ENCODE measurements at regions not wholly inside any gene's neighbourhood (a gene's known extent, or its start where the extent isn't known, plus 50 kb on each side); places are given as distances from the start of the nearest gene placed in this dataset.

DNA sequence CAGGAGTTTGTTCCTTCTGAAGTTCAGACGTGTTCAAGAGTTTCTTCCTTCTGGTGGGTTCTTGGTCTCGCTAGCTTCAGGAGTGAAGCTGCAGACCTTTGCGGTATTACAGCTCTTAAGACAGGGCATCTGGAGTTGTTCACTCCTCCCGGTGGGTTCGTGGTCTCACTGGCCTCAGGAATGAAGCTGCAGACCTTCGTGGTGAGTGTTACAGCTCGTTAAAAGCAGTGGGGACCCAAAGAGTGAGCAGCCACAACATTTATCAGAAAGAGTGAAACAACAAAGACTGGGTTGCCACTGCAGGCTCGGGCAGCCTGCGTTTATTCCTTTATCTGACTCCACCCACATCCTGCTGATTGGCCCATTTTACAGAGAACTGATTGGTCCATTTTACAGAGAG lies 373.1 kb downstream of the ETS1 start:
- no peak for DNase-seq

DNA sequence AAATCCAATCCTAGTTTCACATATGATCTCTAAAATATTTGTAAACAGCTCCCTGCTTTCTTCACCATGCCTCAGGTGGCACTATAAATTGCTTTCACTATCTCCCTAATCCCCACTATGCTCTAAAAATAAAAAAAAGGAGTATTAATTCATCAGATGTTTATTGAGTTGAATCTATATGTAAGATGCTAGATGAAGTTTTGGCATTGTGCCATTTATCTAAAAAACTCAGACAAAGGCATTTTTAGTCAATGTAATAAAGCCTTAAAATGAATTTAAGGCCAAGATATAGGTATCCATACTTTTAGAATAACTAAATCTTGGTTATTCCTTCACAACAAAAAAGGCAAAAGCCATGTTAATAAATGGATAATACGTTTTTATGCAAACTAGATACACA lies 373.9 kb downstream of the ETS1 start:
- no peak for DNase-seq

DNA sequence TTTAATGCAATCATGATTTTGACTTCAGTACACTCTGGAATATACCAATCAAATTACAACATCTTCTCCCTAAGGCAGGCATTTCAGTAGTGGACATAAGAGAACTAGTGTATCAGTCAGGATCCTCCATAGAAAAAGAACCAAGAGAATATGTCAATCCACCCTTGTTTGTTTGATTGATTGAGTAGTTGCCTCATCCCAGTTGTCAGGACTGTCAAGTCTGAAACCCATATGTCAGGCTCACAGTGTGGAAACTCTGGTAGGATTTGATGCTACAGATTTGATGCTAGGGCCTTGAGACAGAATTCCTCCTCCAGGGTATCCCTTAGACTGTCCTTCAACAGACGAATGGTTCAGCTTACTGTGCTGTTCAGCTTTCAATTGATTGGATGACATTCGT lies 375.0 kb downstream of the ETS1 start:
- DNase-seq, result no peak

DNA sequence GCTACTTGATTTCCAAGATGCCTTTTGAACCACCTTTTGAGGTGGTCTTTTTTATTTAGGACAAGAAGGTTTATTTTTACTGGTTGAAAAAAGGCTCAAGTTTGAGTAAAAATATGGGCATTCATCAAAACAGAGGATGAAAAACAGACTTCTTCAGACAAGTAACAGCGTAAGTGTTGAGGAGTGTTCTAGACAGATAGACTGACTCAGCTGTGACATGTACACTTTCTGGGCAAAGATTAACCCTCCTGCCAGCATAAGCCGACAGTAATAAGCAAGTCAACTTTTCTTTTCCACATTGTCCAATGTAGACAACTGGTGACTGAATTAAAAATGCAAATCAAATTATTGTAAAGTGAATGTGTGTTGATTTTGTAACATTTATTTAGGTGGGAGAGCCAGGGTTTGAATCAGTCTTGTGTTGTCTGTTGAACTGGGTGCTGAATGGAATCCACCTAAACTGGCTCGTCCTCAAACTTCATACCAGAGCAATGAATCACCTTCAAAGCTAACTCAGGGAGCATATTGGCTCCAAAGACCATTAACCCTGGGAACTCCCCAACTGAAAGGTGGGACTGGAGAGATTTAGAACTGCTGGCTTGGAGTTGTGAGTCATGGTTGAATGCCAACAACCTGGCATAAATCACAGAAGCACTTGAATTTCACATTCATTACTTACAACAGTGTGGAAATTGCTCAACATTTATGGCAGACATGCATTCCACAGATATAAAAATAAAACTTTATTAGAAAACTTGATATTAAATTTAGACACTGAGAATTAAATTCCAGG lies 377.0 kb downstream of the ETS1 start:
- DNase-seq, result no peak

- no peak for DNase-seq
Observed at GRCh38 chr11:128209138-128209435, 378.3 kb downstream of the ETS1 start.

- no peak for DNase-seq
Observed at GRCh38 chr11:128208329-128209137, 378.8 kb downstream of the ETS1 start.

DNA sequence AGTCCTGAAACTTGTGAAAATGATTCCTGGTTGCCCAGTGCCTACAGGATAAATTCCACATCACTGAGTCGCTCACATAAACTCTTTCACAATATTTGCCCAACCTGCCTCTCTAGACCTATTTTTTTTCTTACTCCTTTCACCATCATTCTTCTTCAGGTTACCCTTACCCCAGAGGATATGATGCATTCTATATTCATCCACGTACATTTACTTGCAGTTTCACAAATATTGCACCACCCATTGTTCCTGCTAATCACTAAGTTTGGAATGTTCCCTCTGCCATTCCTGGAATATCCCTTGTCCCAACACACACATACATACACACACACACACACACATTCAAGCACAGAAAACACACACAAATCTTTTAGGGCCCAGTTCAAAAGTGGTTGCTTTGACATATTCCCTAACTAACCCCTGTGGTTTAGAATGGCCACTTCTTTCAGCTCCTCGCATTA lies 379.5 kb downstream of the ETS1 start:
- DNase-seq, result no peak

GRCh38 chr11:128206461-128206860 lies 380.9 kb downstream of the ETS1 start:
- no peak for DNase-seq

DNA sequence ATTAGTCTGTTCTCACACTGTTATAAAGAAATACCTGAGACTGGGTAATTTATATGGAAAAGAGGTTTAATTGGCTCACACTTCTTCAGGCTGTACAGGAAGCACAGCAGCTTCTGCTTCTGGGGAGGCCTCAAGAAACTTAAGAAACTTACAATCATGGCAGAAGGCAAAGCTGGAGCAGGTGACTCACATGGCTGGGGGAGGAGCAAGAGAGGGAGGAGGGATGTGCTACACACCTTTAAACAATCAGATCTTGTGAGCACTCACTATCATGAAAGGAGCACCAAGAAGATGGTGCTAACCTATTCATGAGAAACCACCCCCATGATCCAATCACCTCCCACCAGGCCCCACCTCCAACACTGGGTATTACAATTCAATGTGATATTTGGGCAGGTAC lies 381.6 kb downstream of the ETS1 start:
- no peak for DNase-seq

- DNase-seq, result no peak
Observed at GRCh38 chr11:128204898-128205297, 382.5 kb downstream of the ETS1 start.

- no peak for DNase-seq
Observed at GRCh38 chr11:128201801-128202200, 385.6 kb downstream of the ETS1 start.

GRCh38 chr11:128201009-128201408 lies 386.3 kb downstream of the ETS1 start:
- DNase-seq, result no peak

GRCh38 chr11:128200467-128200866 lies 386.9 kb downstream of the ETS1 start:
- no peak for DNase-seq

- no peak for DNase-seq
Observed at GRCh38 chr11:128198216-128198772, 389.1 kb downstream of the ETS1 start.

- DNase-seq, result no peak
Observed at GRCh38 chr11:128196235-128196634, 391.1 kb downstream of the ETS1 start.

- no peak for DNase-seq
Observed at GRCh38 chr11:128195756-128196155, 391.6 kb downstream of the ETS1 start.

GRCh38 chr11:128195057-128195751 lies 392.2 kb downstream of the ETS1 start:
- no peak for DNase-seq

DNA sequence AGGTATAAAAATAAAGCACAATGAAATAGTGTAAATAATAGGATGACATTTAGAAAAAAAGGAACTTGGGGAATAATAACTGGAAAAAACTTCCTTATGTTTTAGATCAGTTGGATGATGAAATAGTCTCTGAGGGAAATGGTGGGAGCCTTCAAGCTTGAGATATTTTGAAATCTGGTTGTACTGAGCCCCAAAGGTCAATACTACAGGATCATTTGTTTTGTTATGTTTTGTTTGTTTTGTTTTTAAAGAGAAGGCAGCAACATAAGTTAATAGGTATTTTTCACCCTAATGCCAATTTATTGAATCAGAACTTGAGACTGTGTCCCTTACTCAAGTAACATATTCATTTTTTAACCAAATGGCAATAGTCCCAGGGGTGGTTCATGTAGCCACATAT lies 393.1 kb downstream of the ETS1 start:
- no peak for DNase-seq

- DNase-seq, result no peak
Observed at GRCh38 chr11:128193615-128194014, 393.7 kb downstream of the ETS1 start.

DNA sequence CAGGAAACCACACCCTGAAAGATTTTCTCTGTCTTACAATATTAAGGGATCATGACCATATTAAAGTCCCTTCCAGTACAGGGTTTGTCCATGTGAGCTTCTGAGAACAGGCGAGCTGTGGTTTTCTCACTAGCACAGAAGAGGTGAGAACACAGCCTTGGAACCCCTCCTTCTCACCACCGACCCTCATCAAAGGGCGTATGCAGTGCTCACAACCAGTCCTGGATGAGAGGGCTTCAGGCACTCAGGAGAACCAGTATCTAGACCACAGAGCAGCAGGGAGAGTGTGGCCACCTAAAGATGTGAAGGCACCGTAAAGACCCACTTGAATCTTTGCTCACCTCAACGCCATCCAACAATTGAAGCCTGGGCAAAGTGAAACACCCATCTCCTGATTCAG lies 397.0 kb downstream of the ETS1 start:
- DNase-seq, result no peak

DNA sequence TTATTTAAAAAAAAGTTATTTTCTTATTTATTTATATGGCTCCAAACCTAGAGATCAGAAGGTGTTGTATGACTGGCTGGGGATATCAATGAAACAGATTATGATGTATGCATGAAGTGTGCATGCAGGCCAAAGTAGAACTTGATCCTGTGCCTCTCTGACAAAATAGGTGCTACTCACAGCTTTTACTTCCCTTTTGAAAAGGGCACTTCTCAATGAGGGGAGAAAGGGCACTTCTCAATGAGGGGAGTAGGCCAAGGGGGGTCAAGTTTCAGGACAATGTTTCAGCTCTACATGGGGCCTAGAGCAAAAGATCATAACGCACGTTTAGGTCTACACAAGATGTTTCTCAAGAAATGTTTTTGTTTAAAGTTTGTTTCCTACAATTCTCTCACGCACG lies 397.5 kb downstream of the ETS1 start:
- DNase-seq, result no peak

DNA sequence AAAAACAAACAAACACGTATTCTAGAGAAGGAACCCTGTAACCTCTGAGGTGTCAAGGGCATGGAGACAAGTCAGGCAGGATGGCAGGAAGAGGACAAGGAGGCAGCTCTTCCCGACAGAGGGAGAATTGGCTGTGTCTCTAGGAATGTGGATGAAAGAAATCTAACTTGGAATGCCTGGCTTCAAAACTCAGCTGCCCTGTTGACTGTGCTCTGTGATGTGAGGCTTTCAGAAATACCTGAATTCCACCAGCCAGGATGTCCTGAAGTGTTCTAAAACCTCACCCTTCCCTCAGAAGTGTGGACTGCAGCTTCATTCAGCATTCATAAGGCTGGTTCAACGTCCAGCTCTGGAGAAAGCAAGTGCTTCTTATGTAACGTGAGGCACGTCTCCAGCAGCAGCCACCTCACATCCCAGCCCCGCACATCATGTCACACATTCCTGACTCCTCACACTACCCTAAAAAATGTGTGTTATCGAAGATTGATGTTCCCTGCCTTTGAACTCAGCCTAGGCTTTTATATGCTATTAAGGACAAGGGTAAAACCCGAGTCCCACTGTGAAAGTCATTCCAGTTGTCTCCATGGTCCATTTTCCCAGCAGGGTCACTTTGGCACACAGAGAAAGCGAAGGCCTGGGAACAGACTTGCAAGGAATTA lies 398.9 kb downstream of the ETS1 start:
- DNase-seq, result no peak

GRCh38 chr11:128187835-128188234 lies 399.5 kb downstream of the ETS1 start:
- no peak for DNase-seq
